ENCODE measurements at regions not wholly inside any gene's neighbourhood (a gene's known extent, or its start where the extent isn't known, plus 50 kb on each side); places are given as distances from the start of the nearest gene placed in this dataset.
"Not testable (repeated sequence)": the region's sequence is repeated elsewhere in the genome, so short reads cannot be mapped to it uniquely, and the experiment has no call there.

DNA sequence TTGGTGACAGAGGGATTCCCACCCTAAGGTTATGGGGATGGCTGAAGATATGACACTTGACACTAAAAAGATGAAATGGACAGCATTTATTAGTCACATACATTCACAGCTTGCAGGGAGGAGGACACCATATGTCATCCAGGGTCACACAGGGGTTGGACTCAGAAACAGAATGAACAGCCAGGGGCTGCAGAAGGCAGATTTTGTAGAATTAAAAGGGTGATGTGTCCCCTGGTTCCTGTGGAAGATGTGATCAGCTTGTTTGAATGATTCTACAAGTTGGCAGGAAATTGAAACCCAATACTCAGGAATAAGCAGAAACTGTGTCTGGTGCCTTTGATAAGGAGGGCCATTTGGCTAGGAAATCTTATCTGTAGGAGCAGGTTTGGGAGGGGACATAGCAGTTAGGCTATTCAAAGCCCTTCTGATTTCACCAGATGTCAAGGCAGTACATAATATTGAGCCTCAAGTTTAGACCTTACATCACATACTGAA is 102.3 kb upstream of the GRIN3A start:
- DNase-seq = no peak

DNA sequence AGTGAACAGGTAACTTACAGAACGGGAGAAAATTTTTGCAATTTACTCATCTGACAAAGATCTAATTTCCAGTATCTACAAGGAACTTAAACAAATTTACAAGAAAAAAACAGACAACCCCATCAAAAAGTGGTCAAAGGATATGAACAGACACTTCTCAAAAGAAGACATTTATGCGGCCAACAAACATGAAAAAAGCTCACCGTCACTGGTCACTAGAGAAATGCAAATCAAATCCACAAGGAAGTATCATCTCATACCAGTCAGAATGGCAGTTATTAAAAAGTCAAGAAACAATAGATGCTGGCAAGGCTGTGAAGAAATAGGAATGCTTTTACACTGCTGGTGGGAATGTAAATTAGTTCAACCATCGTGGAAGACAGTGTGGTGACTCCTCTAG is 100.5 kb upstream of the GRIN3A start:
- DNase-seq = not testable (repeated sequence)

DNA sequence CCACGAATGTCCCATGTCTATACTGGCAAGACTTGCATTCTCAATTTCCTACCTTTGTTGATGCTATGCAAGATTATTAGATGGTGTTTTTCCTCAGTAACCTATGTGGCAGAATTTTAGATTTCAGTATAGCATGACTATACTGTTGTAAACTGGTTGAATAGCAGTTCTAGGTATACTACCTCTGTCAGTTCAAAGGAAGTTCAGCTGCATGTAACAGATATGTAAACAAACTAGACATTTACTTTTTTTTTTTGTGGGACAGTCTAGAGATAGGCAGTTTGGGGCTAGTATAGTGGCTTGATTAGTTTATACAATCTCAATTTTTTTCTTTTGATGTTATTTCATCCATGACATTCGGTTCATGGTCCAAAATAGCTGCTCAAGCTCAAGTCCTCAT is 97.6 kb upstream of the GRIN3A start:
- no peak for DNase-seq

DNA sequence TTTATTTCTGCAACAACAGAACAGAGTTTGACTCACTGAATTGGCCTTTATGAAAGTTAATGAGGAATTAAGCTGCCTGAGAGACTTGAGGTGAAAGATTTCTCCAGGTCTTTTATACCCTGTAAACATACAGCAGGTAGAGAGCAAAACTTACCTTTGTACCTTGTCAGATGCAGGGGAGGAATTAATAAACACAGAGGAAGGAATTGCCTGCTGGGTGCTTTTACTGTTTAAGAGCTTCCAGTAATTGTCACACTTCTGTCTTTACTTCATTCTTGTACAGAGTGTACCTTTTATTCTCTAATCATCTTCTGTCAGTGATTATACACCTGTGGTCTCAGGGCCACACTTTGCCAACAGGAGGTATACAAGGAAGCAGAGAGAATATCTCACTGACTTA is 94.0 kb upstream of the GRIN3A start:
- DNase-seq = no peak

DNA sequence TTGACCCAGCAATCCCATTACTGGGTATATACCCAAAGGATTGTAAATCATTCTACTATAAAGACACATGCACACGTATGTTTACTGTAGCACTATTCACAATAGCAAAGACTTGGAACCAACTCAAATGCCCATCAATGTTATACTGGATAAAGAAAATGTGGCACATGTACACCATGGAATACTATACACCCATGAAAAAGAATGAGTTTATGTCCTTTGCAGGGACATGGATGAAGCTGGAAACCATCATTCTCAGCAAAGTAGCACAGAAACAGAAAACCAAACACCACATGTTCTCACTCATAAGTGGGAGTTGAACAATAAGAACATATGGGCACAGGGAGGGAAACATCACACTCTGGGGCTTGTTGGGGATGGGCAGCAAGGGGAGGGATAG is 83.0 kb upstream of the GRIN3A start:
- DNase-seq = not testable (repeated sequence)

DNA sequence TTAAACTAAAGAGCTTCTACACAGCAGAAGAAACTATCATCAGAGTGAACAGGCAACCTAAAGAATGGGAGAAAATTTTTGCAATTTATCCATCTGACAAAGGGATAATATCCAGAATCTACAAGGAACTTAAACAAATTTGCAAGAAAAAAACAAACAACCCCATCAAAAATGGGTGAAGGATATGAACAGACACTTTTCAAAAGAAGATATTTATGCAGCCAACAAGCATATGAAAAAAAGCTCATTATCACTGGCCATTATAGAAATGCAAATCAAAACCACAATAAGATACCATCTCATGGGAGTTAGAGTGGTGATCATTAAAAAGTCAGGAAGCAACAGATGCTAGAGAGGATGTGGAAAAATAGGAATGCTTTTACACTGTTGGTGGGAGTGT is 82.5 kb upstream of the GRIN3A start:
- DNase-seq = not testable (repeated sequence)

DNA sequence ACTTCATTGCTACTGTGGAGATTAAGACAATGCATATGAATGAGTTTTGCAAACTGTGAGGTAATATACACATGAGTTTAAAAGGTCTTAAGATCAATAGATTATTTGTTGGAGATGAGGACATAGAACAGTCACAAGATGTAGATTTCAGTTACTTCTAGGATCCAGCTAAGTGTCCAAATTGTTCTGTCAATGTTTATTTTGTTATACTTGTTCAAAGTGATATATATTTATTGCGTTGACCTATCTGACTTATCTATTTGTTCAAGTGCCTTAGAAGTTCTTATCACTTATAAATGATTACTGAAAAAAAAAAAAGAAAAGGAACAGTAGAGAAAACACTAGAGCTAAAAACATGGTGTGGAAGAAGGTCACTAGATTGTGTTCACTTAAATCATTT is 75.6 kb upstream of the GRIN3A start:
- DNase-seq = no peak

DNA sequence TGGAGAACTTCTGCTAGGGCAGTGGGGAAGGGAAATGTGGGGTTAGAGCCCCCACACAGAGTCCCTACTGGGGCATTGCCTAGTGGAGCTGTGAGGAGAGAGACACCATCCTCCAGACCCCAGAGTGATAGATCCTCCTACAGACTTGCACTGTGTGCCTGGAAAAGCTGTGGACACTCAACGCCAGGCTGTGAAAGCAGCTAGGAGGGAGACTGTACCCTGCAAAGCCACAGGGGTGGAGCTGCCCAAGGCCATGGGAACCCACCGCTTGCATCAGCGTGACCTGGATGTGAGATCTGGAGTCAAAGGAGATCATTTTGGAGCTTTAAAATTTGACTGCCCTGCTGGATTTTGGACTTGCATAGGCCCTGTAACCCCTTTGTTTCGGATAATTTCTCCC is 69.4 kb upstream of the GRIN3A start:
- not testable (repeated sequence) for DNase-seq

DNA sequence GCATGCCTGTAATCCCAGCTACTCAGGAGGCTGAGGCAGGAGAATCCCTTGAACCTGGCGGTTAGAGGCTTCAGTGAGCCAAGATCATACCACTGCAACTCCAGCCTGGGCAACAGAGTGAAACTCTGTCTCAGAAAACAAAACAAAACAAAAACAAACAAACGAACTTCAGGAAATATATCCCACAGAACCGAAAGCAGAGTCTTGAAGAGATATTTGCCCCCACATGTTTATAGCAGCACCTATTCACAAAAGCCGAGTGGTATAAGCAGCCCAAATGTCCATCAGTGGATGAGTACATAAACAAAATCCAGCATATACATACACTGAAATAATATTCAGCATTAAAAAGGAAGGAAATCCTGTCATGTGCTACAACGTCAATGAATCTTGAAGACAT is 57.6 kb upstream of the GRIN3A start:
- no peak for DNase-seq

DNA sequence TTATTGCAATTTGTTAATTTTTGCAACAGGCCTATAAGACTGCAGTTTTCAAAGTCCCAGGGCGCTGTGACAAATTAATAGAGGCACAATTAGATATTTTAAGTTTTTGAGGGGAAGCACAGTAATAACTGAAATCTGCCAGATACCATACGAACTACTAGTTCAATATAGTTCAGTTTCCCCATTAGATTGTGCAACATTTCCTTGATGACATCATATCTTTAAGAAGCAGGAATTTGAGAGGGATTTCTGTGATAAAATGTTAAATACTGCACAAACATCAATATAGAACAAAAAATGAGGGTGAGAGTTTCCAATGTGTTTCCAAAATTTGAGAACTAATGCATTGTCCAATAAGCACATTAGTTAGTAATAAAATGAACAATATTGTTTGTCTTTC is 56.7 kb upstream of the GRIN3A start:
- DNase-seq = no peak

DNA sequence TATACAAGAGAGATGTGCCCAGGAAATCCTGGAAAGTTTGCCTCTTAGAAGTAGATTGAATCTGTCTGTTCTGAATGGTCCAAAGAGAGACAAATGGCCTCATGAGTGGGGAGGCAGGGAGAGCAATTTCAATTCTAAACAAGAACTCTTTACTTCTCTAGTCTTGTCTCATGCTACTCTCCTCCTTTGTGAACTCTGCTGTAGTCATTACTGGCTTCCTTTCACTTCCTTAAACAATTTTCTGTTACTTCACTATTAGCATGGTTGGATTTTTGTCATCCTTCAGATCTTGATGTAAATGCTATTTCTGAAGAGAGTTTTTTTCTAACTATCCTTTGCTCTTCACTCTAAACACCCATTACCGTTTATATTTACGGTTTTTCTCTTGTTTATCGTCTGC is 54.0 kb upstream of the GRIN3A start:
- no peak for DNase-seq

DNA sequence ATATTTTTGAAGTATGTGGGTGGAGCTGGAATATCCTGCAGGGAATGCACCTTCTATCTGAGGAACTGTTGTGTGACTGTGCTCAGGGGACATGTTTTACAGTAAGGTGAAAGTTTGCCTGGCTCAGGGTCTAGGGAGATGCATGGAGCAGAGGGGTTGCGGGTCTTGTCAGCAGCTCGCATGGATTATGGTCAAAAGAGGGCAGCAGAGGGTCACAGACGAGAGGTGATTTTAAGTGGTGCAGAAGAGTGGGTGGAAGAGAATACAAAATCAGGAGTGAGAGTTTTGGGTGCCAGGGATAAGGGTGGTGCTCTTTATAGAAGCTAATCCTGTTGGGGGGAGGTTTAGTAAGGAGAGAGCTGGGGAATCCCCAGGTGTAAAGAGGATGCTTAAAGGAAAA is 53.5 kb upstream of the GRIN3A start:
- DNase-seq = peak; percentile 90

DNA sequence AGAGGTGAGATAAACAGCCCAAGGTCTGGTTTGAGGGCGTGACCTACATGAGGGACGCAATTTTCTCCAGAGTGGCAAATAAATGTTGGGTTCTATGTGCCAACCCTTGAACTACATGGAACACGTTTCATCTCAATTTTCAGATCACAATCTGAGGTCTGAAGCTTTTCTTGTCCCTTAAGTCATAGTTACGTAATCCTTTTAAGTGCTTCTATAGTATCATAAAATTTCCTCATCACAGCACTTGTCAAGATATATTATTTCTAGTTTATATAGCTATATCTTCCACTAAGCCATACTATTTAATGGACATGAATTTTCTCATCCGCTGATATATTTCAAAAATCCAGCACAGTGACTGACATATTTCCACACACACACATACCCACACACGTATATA is 53.1 kb upstream of the GRIN3A start:
- no peak for DNase-seq

All from eye (tissue), 1 donor.